ENCODE measurements at regions not wholly inside any gene's neighbourhood (a gene's known extent, or its start where the extent isn't known, plus 50 kb on each side); places are given as distances from the start of the nearest gene placed in this dataset.

DNA sequence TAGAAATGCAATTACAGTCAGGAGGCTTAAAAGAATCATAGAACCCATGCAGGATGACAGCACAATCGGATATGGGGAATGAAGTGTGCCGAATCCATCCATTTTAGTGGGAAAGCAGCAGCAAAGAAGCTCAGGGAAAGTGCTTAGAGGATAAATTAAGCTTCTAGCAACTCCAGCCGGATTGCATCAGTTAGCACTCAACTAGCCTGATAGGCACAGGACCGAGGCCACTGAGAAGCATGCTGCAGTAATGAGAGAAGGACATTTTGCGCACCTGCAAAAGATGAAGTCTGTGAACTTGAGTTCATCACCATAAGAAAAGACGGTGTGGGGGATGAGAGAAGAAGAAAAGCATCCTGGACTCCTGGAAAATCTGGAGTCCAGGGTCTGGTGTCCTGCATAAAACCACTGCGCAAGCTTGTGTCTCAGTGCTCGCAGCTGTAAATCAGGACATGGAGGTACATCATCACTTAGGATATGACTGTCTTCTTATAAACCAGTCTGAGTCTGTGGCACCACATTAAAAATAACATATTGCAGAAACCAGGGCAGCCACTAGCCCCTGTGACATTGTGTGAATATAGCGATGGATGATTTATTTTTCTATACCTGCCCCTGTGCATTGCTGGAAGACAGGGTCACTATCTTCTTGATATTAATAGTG lies 665.5 kb upstream of the SOX11 start:
- 28% methylated on average over 9 of the region's 9 CpGs for WGBS (ENCODE audit: low lambda C conversion rate)
- in situ Hi-C loops (cut with HindIII; ENCODE audit: extremely low pct_ligation_motif_present, low pct_unique_long_range_greater_than_20kb): no loop called here

DNA sequence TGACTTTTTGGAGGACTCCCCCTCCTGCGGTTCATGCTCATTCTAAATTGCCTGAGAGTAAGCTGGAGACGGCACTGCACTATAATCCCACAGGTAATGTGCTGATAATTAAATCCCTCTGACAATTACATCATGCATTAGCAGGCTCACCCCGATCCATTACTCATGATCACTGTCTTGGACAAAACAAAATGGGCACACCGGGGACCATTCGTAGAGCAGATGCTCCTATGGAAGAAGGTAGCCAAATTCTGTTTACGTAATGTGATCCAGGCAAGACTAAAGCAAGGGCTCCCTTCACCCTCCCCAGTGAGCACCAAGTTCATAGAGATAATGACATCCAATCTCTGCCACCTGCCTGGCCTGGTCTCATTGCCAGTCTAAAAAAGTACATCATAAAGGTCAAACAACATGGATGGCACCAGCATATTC lies 657.1 kb upstream of the SOX11 start:
- Histone ChIP-seq H3K27me3 (ENCODE audit: control insufficient read depth in 1 of 2, insufficient read depth in 2 of 2, low read length in 2 of 2) (no peaks in the 10 kb centered on the region), H3K9me3 (ENCODE audit: low read length) (peaks cover 87% of the 10 kb centered on the region), H3K79me2 (ENCODE audit: insufficient read depth, low read length) (no peaks in the 10 kb centered on the region), H2AFZ (ENCODE audit: low read length) (no peak overlapping the region), H3K9ac (ENCODE audit: insufficient read depth, low read depth, low read length) (no peak overlapping the region), H3K4me1 (ENCODE audit: insufficient read depth, low read length) (no peaks in the 10 kb centered on the region), H3K4me2 (ENCODE audit: low read depth, low read length) (no peak overlapping the region), H3K36me3 (replicated peaks in 1 of 2; ENCODE audit: control insufficient read depth in 1 of 2, insufficient read depth in 2 of 2, low read length in 2 of 2) (no peaks in the 10 kb centered on the region), H3K27ac (ENCODE audit: extremely low read length, insufficient read depth, low read length) (no peak overlapping the region), H4K20me1 (ENCODE audit: insufficient read depth, low read length) (no peaks in the 10 kb centered on the region), H3K4me3 (replicated peaks in 1 of 3; ENCODE audit: insufficient read depth in 1 of 3, low read depth in 2 of 3, low read length in 3 of 3) (no peak overlapping the region)
- 27% methylated on average over 6 of the region's 6 CpGs for WGBS (ENCODE audit: low lambda C conversion rate)
- in situ Hi-C loops (cut with HindIII; ENCODE audit: extremely low pct_ligation_motif_present, low pct_unique_long_range_greater_than_20kb): no loop called here
- FAIRE-seq (no peak), DNase-seq (ENCODE audit: low spot score) (no peak), ATAC-seq (no peak)
- TF ChIP-seq, protein P1, sequence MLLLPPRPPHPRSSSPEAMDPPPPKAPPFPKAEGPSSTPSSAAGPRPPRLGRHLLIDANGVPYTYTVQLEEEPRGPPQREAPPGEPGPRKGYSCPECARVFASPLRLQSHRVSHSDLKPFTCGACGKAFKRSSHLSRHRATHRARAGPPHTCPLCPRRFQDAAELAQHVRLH (CRISPR knock-in tag; IDR thresholded peaks at IDR 0.05; ENCODE audit: borderline replicate concordance, low read depth): no peak
- TF ChIP-seq CREM (IDR thresholded peaks at IDR 0.05): no peak
- no peak for TF ChIP-seq CREM (CRISPR knock-in tag; IDR thresholded peaks at IDR 0.05)
- CTCF ChIA-PET (ENCODE audit: low intra/inter-chr PET ratio, low total read pairs): no interaction called here
- POLR2A ChIA-PET: no interaction called here
- no TSS peak for BruUV-seq (replicated peaks)
- intact Hi-C loops (cut with micrococcal nuclease; ENCODE audit: unreplicated experiment): no loop called here

More for the DNA sequence above, 665.5 kb upstream of the SOX11 start:
- Histone ChIP-seq H2AFZ (ENCODE audit: low read length) (no peak overlapping the region), H3K36me3 (replicated peaks in 1 of 2; ENCODE audit: control insufficient read depth in 1 of 2, insufficient read depth in 2 of 2, low read length in 2 of 2) (no peaks in the 10 kb centered on the region), H4K20me1 (ENCODE audit: insufficient read depth, low read length) (no peaks in the 10 kb centered on the region), H3K27ac (ENCODE audit: extremely low read length, insufficient read depth, low read length) (no peak overlapping the region), H3K4me3 (replicated peaks in 1 of 3; ENCODE audit: insufficient read depth in 1 of 3, low read depth in 2 of 3, low read length in 3 of 3) (no peak overlapping the region), H3K27me3 (ENCODE audit: control insufficient read depth in 1 of 2, insufficient read depth in 2 of 2, low read length in 2 of 2) (no peaks in the 10 kb centered on the region), H3K9me3 (ENCODE audit: low read length) (peaks cover 93% of the 10 kb centered on the region), H3K4me2 (ENCODE audit: low read depth, low read length) (no peak overlapping the region), H3K9ac (ENCODE audit: insufficient read depth, low read depth, low read length) (no peak overlapping the region), H3K4me1 (ENCODE audit: insufficient read depth, low read length) (no peaks in the 10 kb centered on the region), H3K79me2 (ENCODE audit: insufficient read depth, low read length) (no peaks in the 10 kb centered on the region)
- no peak for FAIRE-seq
- no peak for ATAC-seq
- intact Hi-C loops (cut with micrococcal nuclease; ENCODE audit: unreplicated experiment): no loop called here
- TF ChIP-seq ARHGAP35 (CRISPR knock-in tag; IDR thresholded peaks at IDR 0.05; ENCODE audit: borderline replicate concordance): no peak
- no peak for TF ChIP-seq ZNF720 (CRISPR knock-in tag; IDR thresholded peaks at IDR 0.05)
- TF ChIP-seq ZNF615 (CRISPR knock-in tag; IDR thresholded peaks at IDR 0.05; ENCODE audit: borderline replicate concordance): no peak
- BruUV-seq (replicated peaks): no TSS peak
- no peak for DNase-seq (ENCODE audit: low spot score)
- ChIA-PET POLR2A (no interaction called here), CTCF (ENCODE audit: low intra/inter-chr PET ratio, low total read pairs) (no interaction called here)
